Tibial artery (tissue), 4 donors: ENCODE measurements at regions not wholly inside any gene's neighbourhood (a gene's known extent, or its start where the extent isn't known, plus 50 kb on each side); places are given as distances from the start of the nearest gene placed in this dataset.

ENCODE experiments used
- DNase-seq, 2 donors: peaks; one replicate each; pipeline ENCODE4 v3.0.0-alpha.2; 2019
- H3K27ac ChIP-seq, 2 donors: fragments of 200-600 bp; sonication (generic) in 1 of 2; 1 replicate in 1 of 2; 2 replicates in 1 of 2; pipeline ENCODE4 v1.5.1; 2018 to 2019; ENCODE audit warnings: mild to moderate bottlenecking in 1 of 2
- H3K27me3 ChIP-seq, 2 donors: fragments of 200-600 bp; sonication (generic) in 1 of 2; one replicate each; pipeline versions ENCODE4 v1.5.1 to v1.6.0; 2016 to 2019
- H3K36me3 ChIP-seq, 3 donors: fragments of 200-600 bp; sonication (generic) in 2 of 3; one replicate each; pipeline ENCODE4 v1.5.1; 2016 to 2019; ENCODE audit warnings: mild to moderate bottlenecking in 2 of 3
- H3K4me1 ChIP-seq, 4 donors: fragments of 200-600 bp; sonication (generic) in 2 of 4; 1 replicate in 3 of 4; 2 replicates in 1 of 4; pipeline ENCODE4 v1.5.1; 2016 to 2019
- H3K4me3 ChIP-seq, 2 donors: fragments of 200-600 bp; sonication (generic) in 1 of 2; 1 replicate in 1 of 2; 2 replicates in 1 of 2; pipeline ENCODE4 v1.5.1; 2018 to 2019; ENCODE audit warnings: mild to moderate bottlenecking in 2 of 2
- H3K9me3 ChIP-seq, 3 donors: fragments of 200-600 bp; sonication (generic) in 1 of 3; one replicate each; pipeline ENCODE4 v1.5.1; 2016 to 2019
- CTCF ChIP-seq, 2 experiments: fragments of 200-600 bp in 1 of 2; fragments of 450-650 bp in 1 of 2; IDR thresholded peaks; one replicate each; pipeline ENCODE4 v1.5.1; 2017 to 2019; ENCODE audit warnings: antibody characterized with exemption in 2 of 2, mild to moderate bottlenecking in 1 of 2, moderate library complexity in 1 of 2
- intact Hi-C: fragments of 100-400 bp; cut with DNase I; formaldehyde crosslinking; loops from one replicate; pipeline ENCODE4 v1.15.0; 2023; ENCODE audit warnings: low total_unique reads

- no peak for TF ChIP-seq CTCF (IDR thresholded peaks at IDR 0.05)
Measured at GRCh38 chr13:50592412-50593155, 250.9 kb downstream of the DLEU7 start.

GRCh38 chr13:50593207-50593606, 250.3 kb downstream of the DLEU7 start:
- Histone ChIP-seq H3K9me3 (no peaks in the 10 kb centered on the region), H3K36me3 (no peaks in the 10 kb centered on the region), H3K27ac (no peak overlapping the region), H3K27me3 (no peaks in the 10 kb centered on the region), H3K4me1 (no peaks in the 10 kb centered on the region), H3K4me3 (no peak overlapping the region)
- TF ChIP-seq CTCF (IDR thresholded peaks at IDR 0.05): no peak
- no peak for DNase-seq
- intact Hi-C loops: no loop called here

More at GRCh38 chr13:50592412-50593155, 250.9 kb downstream of the DLEU7 start:
- H3K27ac ChIP-seq: no peak overlapping the region
- H3K4me3 ChIP-seq: no peak overlapping the region
- H3K36me3 ChIP-seq: no peaks in the 10 kb centered on the region
- no peak for DNase-seq
- H3K9me3 ChIP-seq: no peaks in the 10 kb centered on the region
- no peaks in the 10 kb centered on the region for H3K4me1 ChIP-seq
- intact Hi-C loops: no loop called here
- no peaks in the 10 kb centered on the region for H3K27me3 ChIP-seq

DNA sequence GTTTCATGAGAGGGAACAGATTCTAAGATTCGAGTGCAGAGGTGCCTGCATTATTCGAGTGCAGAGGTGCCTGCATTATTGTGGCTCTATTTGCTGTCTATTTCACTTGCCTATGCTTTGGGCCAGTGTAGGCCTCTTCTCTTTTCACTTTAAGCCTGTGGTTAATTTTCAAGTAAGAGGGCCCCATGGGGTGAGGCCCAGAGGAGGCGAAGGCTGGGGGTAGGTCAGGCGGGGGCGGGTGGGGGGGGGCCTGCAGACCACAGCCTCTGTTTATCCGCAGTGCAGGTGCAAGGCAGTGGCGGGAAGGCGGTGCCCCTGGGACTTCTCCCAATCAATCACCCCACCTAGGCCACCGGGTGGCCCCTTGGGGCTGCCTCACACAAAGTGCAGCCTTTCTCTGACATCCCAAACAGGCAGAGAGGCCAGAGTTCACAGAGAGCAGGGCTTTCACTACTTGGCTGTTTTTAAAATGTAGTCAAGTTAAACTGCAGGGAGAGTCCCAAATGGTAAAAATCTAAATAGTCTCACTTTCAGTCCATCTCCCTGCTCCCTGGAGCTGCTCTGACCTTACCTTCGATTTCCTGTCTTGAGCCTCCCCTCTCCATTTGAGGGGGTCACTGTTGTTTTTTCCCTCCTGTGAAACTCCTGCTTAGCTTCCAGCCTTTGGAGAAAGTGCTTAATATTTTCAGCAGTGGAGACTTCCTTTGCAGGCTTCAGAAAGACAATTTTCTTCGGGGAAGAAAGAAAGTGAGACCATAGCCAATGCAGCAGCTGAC, 249.0 kb downstream of the DLEU7 start:
- Histone ChIP-seq H3K27me3 (no peaks in the 10 kb centered on the region), H3K4me1 (no peaks in the 10 kb centered on the region), H3K27ac (no peak overlapping the region), H3K4me3 (no peak overlapping the region), H3K36me3 (no peaks in the 10 kb centered on the region), H3K9me3 (no peaks in the 10 kb centered on the region)
- intact Hi-C loops: no loop called here
- no peak for TF ChIP-seq CTCF (IDR thresholded peaks at IDR 0.05)
- DNase-seq: no peak

GRCh38 chr13:50595196-50595595, 248.3 kb downstream of the DLEU7 start:
- Histone ChIP-seq H3K27ac (no peak overlapping the region), H3K4me1 (no peaks in the 10 kb centered on the region), H3K36me3 (no peaks in the 10 kb centered on the region), H3K27me3 (no peaks in the 10 kb centered on the region), H3K4me3 (no peak overlapping the region), H3K9me3 (no peaks in the 10 kb centered on the region)
- DNase-seq: no peak
- intact Hi-C loops: no loop called here
- TF ChIP-seq CTCF (IDR thresholded peaks at IDR 0.05): no peak

DNA sequence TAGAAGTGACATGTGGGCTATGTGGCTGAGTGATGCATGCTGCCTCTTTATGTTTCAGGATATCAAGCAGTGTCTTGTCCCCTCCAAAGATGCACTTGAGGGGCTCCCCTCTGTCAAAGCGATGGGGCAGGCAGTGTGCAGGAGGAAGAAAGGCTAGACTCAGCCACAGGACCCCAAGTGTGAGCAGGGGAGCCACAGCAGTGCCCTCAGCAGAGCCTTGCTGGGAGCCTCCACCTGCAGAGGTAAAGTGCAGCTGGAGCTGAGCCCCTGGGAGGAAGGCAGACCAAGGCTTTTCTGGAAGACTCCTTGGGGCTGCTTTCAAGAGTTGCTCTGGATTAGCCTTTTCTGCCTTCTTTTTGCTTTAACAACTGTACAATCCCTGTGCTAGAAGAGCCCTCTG, 247.3 kb downstream of the DLEU7 start:
- H3K36me3 ChIP-seq: no peaks in the 10 kb centered on the region
- H3K4me1 ChIP-seq: no peaks in the 10 kb centered on the region
- DNase-seq: no peak
- intact Hi-C loops: no loop called here
- no peaks in the 10 kb centered on the region for H3K9me3 ChIP-seq
- H3K27ac ChIP-seq: no peak overlapping the region
- TF ChIP-seq CTCF (IDR thresholded peaks at IDR 0.05): no peak
- no peaks in the 10 kb centered on the region for H3K27me3 ChIP-seq
- H3K4me3 ChIP-seq: no peak overlapping the region
